ENCODE measurements at regions not wholly inside any gene's neighbourhood (a gene's known extent, or its start where the extent isn't known, plus 50 kb on each side); places are given as distances from the start of the nearest gene placed in this dataset.

GRCh38 chr11:39586036-39586435 lies 1873.4 kb downstream of the LRRC4C start:
- no peaks in the 10 kb centered on the region for H3K79me2 ChIP-seq (ENCODE audit: control insufficient read depth, insufficient read depth, low read length)
- H3K9me1 ChIP-seq (ENCODE audit: control insufficient read depth, insufficient read depth, low read length): no peaks in the 10 kb centered on the region
- H4K20me1 ChIP-seq (replicated peaks; ENCODE audit: control insufficient read depth, insufficient read depth, low read length): no peaks in the 10 kb centered on the region
- FAIRE-seq (no peak), DNase-seq (ENCODE audit: extremely low read depth in 1 of 4, low spot score in 3 of 4) (no peak), ATAC-seq (no peak)
- BruUV-seq (replicated peaks): no TSS peak
- POLR2A ChIA-PET: no interaction called here
- intact Hi-C loops (cut with micrococcal nuclease): no loop called here
- H3K9ac ChIP-seq (ENCODE audit: insufficient read depth in 1 of 2, low read depth in 2 of 2, low read length in 2 of 2): no peak overlapping the region
- H3K36me3 ChIP-seq (ENCODE audit: control insufficient read depth, insufficient read depth, low read length): no peaks in the 10 kb centered on the region
- H3K27ac ChIP-seq (ENCODE audit: extremely low read depth, low read depth, low read length): no peak overlapping the region
- H2AFZ ChIP-seq (ENCODE audit: low read depth, low read length): no peak overlapping the region
- CTCF ChIA-PET (ENCODE audit: low intra/inter-chr PET ratio): no interaction called here
- no peak overlapping the region for H3K4me2 ChIP-seq (ENCODE audit: insufficient read depth, low read length)
- 0% methylated on average over 1 of the region's 1 CpG for WGBS (ENCODE audit: insufficient coverage, low coverage, missing lambda C conversion rate)
- H3K4me1 ChIP-seq (replicated peaks in 1 of 2; ENCODE audit: control insufficient read depth in 2 of 2, insufficient read depth in 2 of 2, low read length in 2 of 2): no peaks in the 10 kb centered on the region
- no peaks in the 10 kb centered on the region for H3K9me3 ChIP-seq (replicated peaks; ENCODE audit: control insufficient read depth, insufficient read depth, low read depth, low read length)
- no peak overlapping the region for H3K4me3 ChIP-seq
- in situ Hi-C loops (cut with MboI): no loop called here
- H3K27me3 ChIP-seq (ENCODE audit: control insufficient read depth in 2 of 2, insufficient read depth in 2 of 2, low read length in 2 of 2): no peaks in the 10 kb centered on the region
- no peak for TF ChIP-seq U2AF1 (optimal IDR thresholded peaks at IDR 0.05; ENCODE audit: low read depth, low read length)
- TF ChIP-seq ZBTB26 (CRISPR knock-in tag; IDR thresholded peaks at IDR 0.05): no peak
- no peak for TF ChIP-seq CHAMP1 (IDR thresholded peaks at IDR 0.05)
- TF ChIP-seq FOXP4 (CRISPR knock-in tag; IDR thresholded peaks at IDR 0.05; ENCODE audit: borderline replicate concordance): no peak
- no peak for TF ChIP-seq GATAD2B (IDR thresholded peaks at IDR 0.05; ENCODE audit: borderline replicate concordance)
- no peak for TF ChIP-seq PTTG1 (tag; IDR thresholded peaks at IDR 0.05; ENCODE audit: low read depth)
- no peak for TF ChIP-seq CXXC5 (CRISPR knock-in tag; IDR thresholded peaks at IDR 0.05)
- TF ChIP-seq WHSC1 (IDR thresholded peaks at IDR 0.05; ENCODE audit: low read length): no peak
- TF ChIP-seq NFE2 (IDR thresholded peaks at IDR 0.05; ENCODE audit: low read depth): no peak
- no peak for TF ChIP-seq BCLAF1 (IDR thresholded peaks at IDR 0.05; ENCODE audit: borderline replicate concordance in 1 of 2, control insufficient read depth in 1 of 2, low read depth in 2 of 2, low read length in 1 of 2)
- no peak for TF ChIP-seq CBX3 (IDR thresholded peaks at IDR 0.05; ENCODE audit: borderline replicate concordance in 1 of 2, low read length in 2 of 2)
- TF ChIP-seq ZNF133 (CRISPR knock-in tag; IDR thresholded peaks at IDR 0.05): no peak
- TF ChIP-seq KAT2B (IDR thresholded peaks at IDR 0.05; ENCODE audit: low read depth, low read length): no peak
